Uterus (tissue), 2 donors: ENCODE measurements at regions not wholly inside any gene's neighbourhood (a gene's known extent, or its start where the extent isn't known, plus 50 kb on each side); places are given as distances from the start of the nearest gene placed in this dataset.

ENCODE experiments used
- POLR2A ChIP-seq, 2 donors: fragments of 450-650 bp; IDR thresholded peaks; one replicate each; pipeline ENCODE4 v1.6.1; 2016; ENCODE audit warnings: antibody characterized with exemption in 2 of 2, mild to moderate bottlenecking in 1 of 2, moderate library complexity in 1 of 2
- TF ChIP-seq, protein P1 (sequence below), 4 experiments: fragments of 200-600 bp in 2 of 4; fragments of 450-650 bp in 2 of 4; sonication (generic) in 2 of 4; IDR thresholded peaks; one replicate each; pipeline ENCODE4 v1.5.1; 2016 to 2019; ENCODE audit warnings: antibody characterized with exemption in 4 of 4, mild to moderate bottlenecking in 2 of 4, moderate library complexity in 1 of 4

DNA sequence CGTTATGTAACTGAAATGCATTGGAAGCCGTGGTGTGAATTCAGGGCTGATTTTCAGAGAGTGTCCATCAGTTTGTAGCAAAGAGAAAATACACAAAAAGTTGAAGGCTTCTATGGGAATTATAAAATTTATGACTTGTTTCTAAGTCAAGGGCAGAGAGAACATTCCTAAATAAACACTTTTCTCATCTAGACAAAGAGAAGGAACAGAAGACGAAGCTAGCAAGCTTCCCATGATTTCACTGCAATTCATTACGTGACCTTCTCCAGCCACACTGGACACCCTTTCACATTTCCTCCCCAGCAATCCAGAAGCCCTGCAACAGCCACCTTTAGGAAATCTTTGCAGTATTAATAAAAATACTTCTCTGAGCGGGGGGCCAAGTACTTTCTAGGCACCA is 67.8 kb downstream of the TMEM100 start:
- TF ChIP-seq, protein P1, sequence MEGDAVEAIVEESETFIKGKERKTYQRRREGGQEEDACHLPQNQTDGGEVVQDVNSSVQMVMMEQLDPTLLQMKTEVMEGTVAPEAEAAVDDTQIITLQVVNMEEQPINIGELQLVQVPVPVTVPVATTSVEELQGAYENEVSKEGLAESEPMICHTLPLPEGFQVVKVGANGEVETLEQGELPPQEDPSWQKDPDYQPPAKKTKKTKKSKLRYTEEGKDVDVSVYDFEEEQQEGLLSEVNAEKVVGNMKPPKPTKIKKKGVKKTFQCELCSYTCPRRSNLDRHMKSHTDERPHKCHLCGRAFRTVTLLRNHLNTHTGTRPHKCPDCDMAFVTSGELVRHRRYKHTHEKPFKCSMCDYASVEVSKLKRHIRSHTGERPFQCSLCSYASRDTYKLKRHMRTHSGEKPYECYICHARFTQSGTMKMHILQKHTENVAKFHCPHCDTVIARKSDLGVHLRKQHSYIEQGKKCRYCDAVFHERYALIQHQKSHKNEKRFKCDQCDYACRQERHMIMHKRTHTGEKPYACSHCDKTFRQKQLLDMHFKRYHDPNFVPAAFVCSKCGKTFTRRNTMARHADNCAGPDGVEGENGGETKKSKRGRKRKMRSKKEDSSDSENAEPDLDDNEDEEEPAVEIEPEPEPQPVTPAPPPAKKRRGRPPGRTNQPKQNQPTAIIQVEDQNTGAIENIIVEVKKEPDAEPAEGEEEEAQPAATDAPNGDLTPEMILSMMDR (IDR thresholded peaks at IDR 0.05) = no peak
- TF ChIP-seq POLR2A (IDR thresholded peaks at IDR 0.05) = no peak
